HG03103 (cell line): ENCODE measurements at regions not wholly inside any gene's neighbourhood (a gene's known extent, or its start where the extent isn't known, plus 50 kb on each side); places are given as distances from the start of the nearest gene placed in this dataset.

Source experiments
- ATAC-seq: cut with Tn5 transposase; IDR thresholded peaks from one replicate; pipeline ENCODE4 v1.9.1; 2021; ENCODE audit warnings: low read depth; ENCODE audit not compliant: unreplicated experiment

GRCh38 chr10:78566284-78567111, 502.3 kb upstream of the ZMIZ1 start:
- ATAC-seq, result no peak

DNA sequence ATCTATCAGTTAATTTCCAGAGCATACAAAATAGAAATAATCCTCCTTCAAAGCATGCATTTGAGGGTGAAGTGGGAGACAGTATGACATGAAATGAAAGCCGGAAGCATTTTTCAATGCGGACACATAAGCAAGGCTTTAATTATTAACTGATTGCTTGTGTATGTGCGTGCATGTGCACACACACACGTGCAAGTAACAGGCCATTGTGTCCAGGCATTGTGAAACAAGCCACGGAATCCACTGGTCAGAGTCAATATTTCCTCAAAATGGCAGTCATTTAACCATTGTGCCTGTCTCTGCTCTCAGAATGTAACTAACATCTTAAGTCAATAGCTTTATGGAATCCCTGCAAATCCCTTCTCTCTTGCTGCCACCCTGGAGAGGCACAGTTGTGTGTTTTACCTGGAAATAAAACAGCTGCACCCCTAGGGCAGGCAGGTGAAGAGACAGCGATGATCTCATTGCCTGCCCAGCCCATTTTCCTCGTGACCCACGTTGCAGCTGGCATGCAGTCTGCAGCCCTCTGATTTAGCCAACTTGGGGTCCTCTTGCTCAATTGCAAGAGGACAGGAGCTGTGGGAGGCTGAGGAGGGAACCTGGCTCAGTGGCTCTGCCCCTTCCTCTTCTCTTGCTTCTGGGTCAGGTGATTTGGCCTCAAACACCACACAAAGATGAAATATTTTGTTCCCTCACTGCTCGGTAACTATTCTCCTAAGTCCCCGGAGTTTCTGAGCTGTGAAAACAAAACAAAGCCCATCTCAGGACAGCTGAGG, 500.9 kb upstream of the ZMIZ1 start:
- no peak for ATAC-seq

GRCh38 chr10:78568620-78569019, 500.1 kb upstream of the ZMIZ1 start:
- no peak for ATAC-seq

GRCh38 chr10:78570633-78571235, 498.0 kb upstream of the ZMIZ1 start:
- no peak for ATAC-seq

- no peak for ATAC-seq
Observed at GRCh38 chr10:78571286-78571685, 497.5 kb upstream of the ZMIZ1 start.

DNA sequence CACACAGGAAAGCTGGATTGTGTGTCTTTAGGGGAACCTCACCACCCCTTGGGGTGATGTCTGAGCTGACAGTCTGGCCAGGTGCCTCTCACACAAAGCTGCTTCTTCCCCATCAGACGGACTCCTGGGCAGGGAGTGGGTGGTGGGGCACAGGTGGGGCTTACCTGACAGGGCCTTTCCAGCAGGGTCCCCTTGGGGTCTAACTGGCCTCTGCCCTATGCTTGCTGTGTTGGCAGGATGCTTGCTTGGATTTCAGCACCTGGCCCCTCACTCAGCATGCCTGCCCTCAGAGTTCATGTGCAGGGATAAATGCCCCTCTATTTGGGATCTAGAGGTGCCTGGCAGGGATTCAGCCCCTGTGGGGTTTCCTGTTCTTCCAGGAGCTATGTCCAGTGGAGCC, 496.9 kb upstream of the ZMIZ1 start:
- ATAC-seq, result no peak

DNA sequence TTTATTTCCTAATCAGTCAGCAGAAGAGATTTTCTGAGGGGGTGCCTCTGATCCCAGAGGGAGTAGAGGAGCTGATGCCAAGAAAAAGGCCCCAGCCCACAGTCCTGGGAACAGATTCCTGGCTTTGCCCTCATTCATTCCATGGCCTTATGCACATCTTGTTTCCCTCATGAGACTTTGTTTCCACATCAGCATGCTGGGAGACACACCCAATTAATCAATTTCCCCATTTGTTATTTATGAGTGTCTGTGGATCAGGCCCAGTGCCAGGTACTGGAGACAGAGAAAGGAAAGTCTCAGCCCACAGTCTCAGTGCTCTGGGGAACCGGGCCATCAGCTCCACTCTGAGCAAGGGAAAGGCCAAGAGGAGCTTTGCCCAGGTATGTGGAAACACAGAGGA, 496.2 kb upstream of the ZMIZ1 start:
- no peak for ATAC-seq

DNA sequence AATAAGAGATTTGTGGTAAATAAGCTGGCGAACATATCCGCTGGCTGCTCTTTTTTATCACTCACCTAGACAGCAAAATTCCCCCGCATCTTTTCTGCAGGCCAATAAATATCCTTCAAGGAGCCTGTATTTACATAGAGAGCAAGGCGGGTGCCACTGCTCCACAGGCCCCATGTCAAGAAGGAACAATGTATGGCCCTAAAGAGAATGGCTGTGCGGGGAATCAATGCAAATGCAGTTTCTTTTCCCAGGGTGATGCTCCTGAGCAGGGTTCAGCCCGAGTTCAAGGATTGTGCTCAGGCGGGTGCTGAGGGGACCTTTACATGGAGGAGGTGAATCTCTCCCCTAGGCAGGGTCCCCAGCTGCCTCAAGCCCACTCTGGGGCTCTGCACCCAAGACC, 494.2 kb upstream of the ZMIZ1 start:
- ATAC-seq, result no peak

DNA sequence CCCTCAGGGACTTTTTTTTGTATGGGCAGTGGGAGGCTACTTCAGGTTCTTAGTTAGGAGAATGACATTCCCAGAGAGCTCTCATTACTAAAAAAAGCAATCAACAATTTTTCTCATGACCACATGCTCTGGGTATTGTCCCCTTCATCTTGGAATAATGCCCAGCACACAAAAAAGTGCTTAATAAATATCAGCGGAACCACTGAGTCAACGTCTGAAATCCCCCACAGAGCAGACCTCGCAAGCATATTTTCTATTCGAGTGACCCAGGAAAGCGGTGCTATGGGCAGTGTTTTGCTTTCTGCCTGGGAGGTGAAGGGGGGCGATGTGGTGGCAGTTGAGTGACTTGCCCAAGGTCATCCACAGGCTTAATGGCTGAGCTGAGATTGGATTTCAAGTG, 493.4 kb upstream of the ZMIZ1 start:
- ATAC-seq, result no peak

- no peak for ATAC-seq
Observed at GRCh38 chr10:78576276-78576675, 492.5 kb upstream of the ZMIZ1 start.

GRCh38 chr10:78577712-78578111, 491.1 kb upstream of the ZMIZ1 start:
- no peak for ATAC-seq

DNA sequence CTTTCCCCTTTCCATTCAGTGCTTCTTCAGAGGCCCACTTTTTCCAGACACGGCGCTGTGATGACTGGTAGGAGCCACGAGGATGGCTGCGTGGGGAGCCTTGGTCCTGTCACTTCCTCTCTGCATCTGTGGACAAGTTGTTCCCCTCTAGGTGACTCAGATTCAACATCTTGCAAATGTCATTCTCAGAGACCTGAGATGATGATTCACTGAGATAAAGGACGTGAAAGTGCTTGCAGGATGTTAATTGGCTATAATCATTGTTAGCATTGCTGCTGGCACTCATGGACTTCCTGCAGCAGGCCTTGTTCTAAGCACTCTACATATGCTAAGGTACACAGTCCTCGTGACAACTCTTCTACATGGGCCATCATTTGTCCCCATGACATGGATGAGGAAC, 489.8 kb upstream of the ZMIZ1 start:
- no peak for ATAC-seq

DNA sequence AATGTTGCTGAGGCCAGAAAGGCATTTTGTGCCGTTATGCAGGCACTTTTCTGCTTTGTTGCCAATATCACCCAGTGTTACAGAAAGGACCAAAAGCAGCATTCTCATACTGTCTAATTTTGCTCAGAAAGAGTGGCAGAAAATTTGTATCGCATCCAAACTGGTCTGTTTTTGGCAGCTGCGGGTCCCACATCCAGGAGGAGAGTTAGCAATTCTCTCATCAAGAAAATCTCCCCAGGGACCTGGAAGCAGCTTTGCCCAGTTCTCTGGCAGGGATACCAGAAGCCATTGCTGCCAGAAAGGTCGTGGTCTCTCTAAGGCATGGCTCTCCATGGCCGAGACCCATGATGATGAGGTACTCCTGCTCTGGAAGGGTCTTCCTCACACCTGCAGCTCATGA, 489.2 kb upstream of the ZMIZ1 start:
- no peak for ATAC-seq

GRCh38 chr10:78579995-78580394, 488.8 kb upstream of the ZMIZ1 start:
- no peak for ATAC-seq

DNA sequence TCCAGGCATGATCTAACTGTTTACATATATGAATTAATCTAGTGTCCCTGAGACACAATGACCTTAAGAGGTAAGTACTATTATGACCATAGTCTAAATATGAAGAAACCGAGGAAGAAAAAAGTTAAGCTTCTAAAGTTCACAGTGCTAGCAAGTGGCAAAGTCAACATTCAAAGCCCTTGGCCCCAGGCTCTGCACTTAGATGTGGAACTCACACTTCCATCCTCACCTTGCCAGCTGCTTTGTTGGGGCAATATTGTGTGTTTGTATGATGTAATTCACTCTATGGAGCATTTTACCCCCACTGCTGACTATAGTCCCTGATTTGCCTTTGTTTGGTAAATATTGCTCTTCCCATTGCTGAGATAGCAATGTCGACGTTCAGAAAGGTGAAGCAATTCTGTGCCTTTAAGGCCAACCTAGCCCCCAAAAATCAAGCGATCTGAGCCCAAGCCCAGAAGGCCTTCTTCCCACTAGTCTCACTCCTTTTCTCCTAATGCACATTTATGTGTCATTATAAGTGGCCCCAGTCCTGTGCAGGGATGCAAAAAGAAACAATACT, 487.6 kb upstream of the ZMIZ1 start:
- ATAC-seq, result no peak

DNA sequence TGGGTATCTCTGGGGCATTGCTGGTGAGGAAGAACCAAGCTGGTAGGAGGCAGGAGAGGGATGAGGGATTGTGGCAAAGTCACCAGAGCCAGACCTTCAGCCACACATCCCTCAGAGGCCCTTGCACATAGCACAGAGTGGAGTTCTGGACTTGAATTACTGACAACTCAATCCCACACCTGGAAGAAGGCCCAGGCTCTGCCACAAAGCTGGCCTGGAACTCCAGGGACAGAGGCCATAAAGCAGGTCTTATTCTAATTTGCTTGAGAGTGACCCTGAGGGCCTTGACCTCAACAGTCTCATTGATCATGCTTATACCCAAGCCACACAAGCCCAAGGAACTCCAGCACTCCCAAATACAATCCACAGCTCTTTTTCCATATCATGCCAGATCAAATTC, 486.2 kb upstream of the ZMIZ1 start:
- no peak for ATAC-seq

DNA sequence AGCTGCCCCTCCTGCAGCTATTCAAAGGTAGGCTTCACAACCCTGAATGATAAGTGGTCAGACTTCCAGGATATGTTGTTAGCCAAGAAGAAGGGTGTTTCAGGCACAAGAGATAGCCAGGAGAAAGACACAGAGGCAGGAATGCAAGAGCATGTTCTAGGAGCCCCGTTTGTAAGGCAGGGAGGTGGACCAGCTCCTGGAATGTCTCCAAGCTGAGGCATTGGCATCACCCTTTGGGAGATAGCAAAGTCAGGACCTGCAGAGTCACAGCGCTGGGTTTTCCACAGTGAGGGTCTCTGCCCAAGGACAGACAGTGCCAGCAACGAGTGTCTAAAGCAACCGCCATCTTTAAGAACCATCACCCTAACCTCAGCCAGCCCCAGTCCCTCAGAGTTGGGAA, 484.5 kb upstream of the ZMIZ1 start:
- no peak for ATAC-seq

GRCh38 chr10:78584681-78585080, 484.1 kb upstream of the ZMIZ1 start:
- no peak for ATAC-seq

DNA sequence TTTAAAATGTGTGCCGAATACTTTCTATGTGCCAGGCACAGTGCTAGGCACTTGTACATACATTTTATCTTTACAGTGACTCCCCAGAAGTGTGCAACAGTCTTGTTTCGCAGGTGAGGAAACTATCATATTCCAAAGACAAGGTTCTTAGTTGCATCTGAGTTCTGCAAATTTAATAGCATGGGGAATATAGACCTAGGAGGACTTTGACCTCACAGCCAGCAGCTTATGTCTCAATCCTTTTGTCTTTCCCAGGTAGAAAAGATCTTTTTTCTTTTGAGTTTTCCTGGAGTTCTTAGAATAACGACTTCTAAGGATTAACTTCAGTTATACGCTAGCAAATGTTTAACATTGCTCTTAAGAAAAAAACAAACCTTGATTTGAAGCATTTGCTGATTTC, 482.8 kb upstream of the ZMIZ1 start:
- ATAC-seq, result no peak

- no peak for ATAC-seq
Observed at GRCh38 chr10:78588194-78588811, 480.5 kb upstream of the ZMIZ1 start.

GRCh38 chr10:78589687-78590086, 479.1 kb upstream of the ZMIZ1 start:
- no peak for ATAC-seq
